Right lobe of liver (tissue), 4 donors: ENCODE measurements at regions not wholly inside any gene's neighbourhood (a gene's known extent, or its start where the extent isn't known, plus 50 kb on each side); places are given as distances from the start of the nearest gene placed in this dataset.

ENCODE experiments used
- CTCF ChIP-seq, 4 donors: fragments of 200-600 bp in 3 of 4; fragments of 450-650 bp in 1 of 4; IDR thresholded peaks; one replicate each; pipeline versions ENCODE4 v1.5.1 to v1.8.0; 2016 to 2022; ENCODE audit warnings: antibody characterized with exemption in 4 of 4, mild to moderate bottlenecking in 2 of 4
- POLR2A ChIP-seq: fragments of 450-650 bp; IDR thresholded peaks from one replicate; pipeline ENCODE4 v1.6.1; 2017; ENCODE audit warnings: antibody characterized with exemption, mild to moderate bottlenecking
- donor health status: DM: no; HTN: no; CAD: no.
- donor health status: DM: no; HTN: no; CAD: no.
- donor health status: DM: no; HTN: yes; CAD: no.

DNA sequence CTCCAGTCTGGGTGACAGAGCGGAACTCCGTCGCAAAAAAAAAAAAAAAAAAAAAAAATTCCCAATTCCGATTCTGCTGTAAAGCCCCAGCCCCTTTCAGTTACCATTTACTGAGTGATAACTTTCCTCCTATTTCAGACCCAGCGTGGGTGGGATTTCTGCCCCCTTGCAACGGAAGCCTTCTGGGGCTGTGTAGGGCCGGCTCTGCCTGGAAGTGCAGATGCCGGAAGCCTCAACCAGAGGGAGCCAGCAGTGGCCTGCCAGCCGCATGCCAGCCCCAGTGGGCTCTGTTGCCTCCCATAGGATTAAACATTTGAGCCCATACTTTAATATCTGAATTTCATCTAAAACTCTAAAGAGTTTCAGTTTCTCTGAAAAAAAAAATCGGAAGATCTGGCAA, 60.0 kb upstream of the NUP50 start:
- TF ChIP-seq CTCF (IDR thresholded peaks at IDR 0.05): no peak
- TF ChIP-seq POLR2A: no peak
